H1 (cell line): ENCODE measurements at regions not wholly inside any gene's neighbourhood (a gene's known extent, or its start where the extent isn't known, plus 50 kb on each side); places are given as distances from the start of the nearest gene placed in this dataset.

Source experiments
- GTF2F1 ChIP-seq: IDR thresholded peaks from 2 replicates; pipeline ENCODE4 v1.6.1; 2012; ENCODE audit warnings: low read depth, low read length, improper control_type of control experiment, borderline replicate concordance
- MAX ChIP-seq: IDR thresholded peaks from 2 replicates; pipeline ENCODE4 v1.6.1; 2012; ENCODE audit warnings: inconsistent platforms

- TF ChIP-seq GTF2F1, result no peak
- no peak for TF ChIP-seq MAX
These were observed 223.6 kb upstream of the SIX2 start for GRCh38 chr2:45232818-45233217.
